LNCAP (cell line): ENCODE measurements at regions not wholly inside any gene's neighbourhood (a gene's known extent, or its start where the extent isn't known, plus 50 kb on each side); places are given as distances from the start of the nearest gene placed in this dataset.

Source experiments
- CTCF ChIP-seq: fragments of 450-650 bp; IDR thresholded peaks from 2 replicates; pipeline ENCODE4 v1.5.1; 2017; ENCODE audit warnings: mild to moderate bottlenecking

- no peak for TF ChIP-seq CTCF
These were observed 380.4 kb downstream of the POM121L12 start for GRCh38 chr7:53415816-53416215.

GRCh38 chr7:53418834-53419482 lies 383.5 kb downstream of the POM121L12 start:
- no peak for TF ChIP-seq CTCF

GRCh38 chr7:53420550-53420949 lies 385.1 kb downstream of the POM121L12 start:
- no peak for TF ChIP-seq CTCF

GRCh38 chr7:53422291-53422690 lies 386.9 kb downstream of the POM121L12 start:
- no peak for TF ChIP-seq CTCF

GRCh38 chr7:53426145-53426750 lies 390.8 kb downstream of the POM121L12 start:
- TF ChIP-seq CTCF = no peak

- no peak for TF ChIP-seq CTCF
These were observed 392.6 kb downstream of the POM121L12 start for GRCh38 chr7:53428045-53428444.

GRCh38 chr7:53431901-53432300 lies 396.5 kb downstream of the POM121L12 start:
- TF ChIP-seq CTCF = no peak

- TF ChIP-seq CTCF = no peak
These were observed 401.9 kb downstream of the POM121L12 start for GRCh38 chr7:53437336-53437735.
